Right forelimb (tissue), 1 donor: ENCODE measurements at regions not wholly inside any gene's neighbourhood (a gene's known extent, or its start where the extent isn't known, plus 50 kb on each side); places are given as distances from the start of the nearest gene placed in this dataset.

Source experiments
- DNase-seq: peaks from one replicate; pipeline ENCODE4 v3.0.0-alpha.2; 2018

DNA sequence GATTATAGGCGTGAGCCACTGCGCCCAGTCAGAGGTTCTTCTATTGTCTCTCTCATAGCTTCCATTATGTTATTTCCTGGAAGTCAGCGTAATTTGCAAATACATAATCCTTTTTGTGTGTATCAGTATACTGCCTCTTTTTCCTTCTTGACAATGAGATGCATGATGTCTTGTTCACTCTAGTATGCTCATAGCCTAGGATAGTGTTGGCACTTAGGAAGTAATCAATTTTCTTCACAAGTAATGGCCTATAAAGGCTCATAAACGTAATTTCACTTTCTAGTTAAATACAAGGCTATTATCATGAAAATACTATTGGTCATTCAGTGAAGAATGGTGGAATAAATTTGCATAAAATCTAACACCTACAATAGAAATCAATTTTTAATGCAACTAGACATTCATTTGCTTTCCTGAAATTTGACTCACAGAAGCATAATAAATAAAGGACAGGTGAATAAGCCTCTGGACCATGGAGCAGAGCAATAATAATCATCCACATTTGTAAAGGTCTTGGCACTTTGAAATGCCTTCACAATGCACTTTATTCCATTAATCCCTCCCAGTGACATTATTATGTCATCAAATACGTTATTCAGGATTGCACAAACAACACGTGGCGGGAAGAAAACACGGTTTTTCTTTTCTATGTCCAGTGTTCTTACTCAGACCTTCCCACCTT, 366.9 kb upstream of the BTBD3 start:
- DNase-seq: no peak

DNA sequence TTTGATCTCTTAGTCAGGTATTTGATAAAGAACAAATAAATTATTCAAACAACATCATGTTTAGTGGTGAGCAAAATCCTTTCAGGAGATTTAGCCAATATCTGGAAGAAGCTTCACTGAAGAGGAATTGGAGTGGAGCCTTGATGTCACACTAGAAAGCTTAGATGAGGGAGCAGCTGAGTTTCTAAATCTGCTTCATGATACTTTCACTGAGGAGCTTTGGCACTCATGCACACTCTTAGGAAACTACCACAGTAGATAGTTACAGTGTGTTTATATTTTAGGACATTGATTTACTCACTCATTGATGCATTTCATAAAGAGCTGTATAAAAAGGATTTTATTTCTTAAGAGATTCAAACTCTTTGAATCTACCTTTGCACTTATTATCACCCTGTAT, 366.2 kb upstream of the BTBD3 start:
- no peak for DNase-seq

DNA sequence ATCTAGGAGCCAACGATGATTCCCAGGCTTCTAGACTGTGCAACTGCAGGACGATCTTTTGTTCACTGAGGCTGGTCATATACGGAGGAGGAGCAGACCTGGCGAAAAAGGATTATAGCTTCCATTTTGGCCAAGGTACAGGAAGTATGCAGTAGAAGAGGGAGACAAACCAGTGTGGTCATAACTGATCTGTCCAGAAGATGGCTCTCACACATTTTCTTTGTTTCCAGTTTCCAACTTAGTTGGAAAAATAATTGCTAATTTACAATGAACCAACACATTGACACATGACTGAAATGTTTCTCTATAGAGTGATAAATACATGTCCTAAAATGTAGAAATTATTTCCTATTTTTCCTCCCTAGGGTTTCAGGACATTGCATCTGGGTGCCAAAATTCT, 364.1 kb upstream of the BTBD3 start:
- no peak for DNase-seq

DNA sequence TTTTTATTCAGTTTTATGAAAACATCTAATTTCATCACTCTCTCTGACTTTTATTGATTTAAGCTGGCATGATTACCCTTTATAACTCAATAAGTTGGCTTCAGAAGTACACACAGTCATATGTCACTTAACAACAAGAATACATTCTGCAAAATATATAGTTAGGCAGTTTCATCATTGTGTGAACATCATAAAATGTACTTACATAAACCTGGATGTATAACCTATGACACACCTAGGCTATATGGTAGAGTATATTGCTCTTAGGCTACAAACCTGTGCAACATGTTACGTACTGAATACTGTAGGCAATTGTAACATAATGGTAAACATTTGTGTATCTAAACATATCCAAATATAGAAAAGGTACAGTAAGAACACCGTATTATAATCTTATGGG, 362.2 kb upstream of the BTBD3 start:
- DNase-seq: no peak

DNA sequence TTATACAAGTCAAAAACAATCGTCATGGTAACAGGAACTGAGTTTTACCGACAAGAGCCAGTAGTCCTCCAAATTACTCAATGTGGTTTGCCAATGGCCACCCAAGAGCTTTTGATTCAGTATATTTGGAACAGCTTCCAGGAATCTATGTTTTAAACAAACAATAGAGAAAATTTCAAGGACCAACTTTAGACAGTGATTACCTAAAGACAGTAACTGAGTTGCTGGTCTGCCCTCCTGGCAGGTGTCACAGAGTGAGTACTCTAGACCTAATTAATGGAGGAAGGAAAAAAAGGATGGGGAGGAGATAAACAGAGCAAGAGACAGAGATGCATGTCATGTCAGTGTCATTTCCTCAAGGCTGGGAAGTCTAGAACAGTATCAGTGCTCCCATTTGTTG, 361.3 kb upstream of the BTBD3 start:
- no peak for DNase-seq

DNA sequence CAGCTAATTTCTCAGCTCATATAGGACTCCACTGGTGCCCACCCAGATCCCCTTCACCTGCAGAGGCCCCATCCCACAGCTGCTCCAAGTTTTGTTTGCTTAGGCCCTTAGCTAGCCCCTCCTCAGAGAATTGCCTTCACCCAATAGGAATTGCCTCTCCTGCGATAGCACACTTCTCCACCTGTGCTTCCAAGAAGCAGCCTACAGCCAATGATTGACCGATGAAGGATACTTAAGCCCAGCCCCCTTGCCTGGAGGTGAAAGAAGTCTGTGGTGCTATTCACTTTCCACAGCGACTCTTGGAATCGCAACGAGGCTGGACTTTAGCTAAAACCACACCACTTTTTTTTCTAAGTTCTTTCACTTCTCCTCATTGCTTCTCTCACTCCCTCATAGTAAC, 353.2 kb upstream of the BTBD3 start:
- no peak for DNase-seq

DNA sequence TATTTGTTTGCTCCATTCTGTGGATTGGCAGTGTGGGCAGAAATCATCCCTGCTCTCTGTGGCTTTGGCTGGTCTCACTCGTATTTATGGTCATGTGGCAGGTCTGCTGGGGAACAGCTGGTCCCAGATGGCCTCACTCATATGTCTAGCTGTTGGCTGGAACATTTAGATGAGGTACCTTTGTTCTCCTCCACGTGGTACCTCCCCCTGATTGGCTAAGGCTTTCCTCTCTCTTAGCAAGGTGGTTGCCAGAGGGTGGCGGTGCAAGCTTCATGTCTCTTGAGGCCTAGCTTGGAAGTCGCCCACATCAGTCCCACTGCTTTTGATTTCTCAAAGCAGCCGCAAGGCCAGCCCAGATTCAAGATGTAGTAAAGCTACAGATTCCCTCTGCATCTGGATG, 348.5 kb upstream of the BTBD3 start:
- DNase-seq: no peak

DNA sequence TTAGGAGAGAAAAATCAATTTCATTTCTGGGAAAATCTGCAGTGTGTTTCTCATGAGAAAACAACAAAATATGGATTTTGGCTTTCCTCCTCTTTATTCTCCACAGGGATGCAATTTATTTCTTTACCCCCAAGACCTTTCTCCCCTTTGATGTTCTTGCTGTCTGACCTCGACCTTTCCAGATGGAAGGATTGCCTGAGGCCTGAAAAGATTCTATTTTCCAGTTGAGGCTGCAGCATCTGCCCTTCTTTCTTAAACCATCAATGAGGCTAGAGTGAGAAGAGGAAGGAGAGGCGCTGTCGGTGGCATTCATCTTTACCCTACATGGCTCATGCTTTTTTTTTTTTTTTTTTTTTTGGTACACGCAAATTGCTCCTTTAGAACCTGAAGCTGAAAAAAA, 344.2 kb upstream of the BTBD3 start:
- no peak for DNase-seq

DNA sequence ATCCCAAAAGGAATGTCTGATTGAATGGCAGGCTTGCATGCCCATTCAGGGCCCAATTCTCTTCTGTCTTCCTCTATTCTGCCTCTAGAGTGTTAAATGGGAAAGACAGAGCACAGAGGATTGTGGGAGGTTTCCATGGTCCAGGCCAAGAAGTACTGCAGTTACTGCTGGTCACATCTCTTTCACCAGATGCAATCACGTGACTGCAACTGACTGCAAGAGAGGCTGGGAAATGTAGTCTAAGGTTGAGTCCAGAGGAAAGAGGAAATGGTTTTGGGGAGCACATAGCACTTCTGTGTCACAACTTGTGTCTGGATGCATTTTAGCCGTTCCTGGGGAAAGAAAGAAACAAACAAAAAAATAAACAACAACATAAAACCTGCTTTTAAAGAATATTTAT, 336.4 kb upstream of the BTBD3 start:
- DNase-seq: no peak

DNA sequence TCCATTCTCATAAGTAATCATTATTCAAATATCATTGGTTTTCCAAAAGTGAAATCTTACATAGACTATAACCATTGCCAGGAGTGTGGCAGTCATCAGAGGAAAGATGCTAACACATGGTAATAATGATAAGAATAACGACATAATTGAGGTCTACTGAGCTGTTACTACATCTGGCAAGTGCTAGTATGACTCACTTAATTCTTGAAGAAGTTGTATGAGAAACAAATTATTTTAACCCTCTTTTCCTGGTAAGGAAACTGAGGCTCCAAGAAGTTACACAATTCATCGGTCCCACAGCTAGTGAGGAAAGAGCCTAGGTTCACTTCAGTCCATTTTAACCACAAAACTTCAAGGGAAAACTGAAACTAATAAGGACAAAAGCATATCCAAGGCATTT, 335.6 kb upstream of the BTBD3 start:
- no peak for DNase-seq

DNA sequence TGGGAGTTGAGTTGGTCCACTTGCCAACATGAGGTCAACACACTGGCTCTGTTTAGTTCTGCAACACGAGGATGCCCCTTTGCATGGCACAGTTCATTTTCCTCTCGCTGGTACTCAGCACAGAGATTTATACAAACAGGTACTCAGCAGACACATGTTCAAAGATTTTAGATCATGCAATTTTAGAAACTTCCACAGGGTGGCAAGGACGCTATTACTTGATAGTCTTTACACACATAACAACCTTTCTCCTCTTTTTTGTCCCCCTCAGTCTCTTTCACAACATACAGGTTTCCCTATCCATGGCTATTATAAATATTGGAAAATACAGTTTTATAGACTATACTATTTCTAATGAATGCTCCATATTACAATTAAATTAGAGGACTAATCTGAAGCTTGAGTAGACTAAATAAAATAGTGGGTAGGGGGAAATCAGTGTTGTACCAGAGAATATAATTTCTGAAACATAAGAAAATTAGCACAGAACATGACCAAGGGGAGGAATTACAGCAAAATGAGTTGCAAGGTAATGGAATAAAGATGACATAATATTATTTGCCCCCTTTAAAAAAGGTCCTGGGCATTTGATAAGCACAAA, 331.8 kb upstream of the BTBD3 start:
- DNase-seq: no peak

DNA sequence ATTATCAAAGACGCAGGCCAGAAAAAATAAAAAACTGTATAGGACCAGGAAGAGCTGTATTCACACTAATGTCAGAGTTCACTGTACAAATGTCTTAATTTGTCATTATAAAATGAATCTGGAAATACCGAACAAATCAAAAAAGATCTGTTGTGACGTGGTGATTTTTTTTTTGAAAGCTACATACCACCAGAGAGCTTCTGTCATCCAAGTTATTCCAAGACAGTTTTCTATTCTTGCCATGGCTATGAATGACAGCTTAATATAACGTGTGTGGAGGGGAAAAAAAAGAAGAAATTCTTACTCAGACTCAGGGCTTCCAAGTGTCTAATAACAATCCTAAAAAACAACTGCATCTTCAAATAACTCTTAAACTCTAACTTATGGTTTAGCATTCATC, 328.8 kb upstream of the BTBD3 start:
- DNase-seq: no peak

DNA sequence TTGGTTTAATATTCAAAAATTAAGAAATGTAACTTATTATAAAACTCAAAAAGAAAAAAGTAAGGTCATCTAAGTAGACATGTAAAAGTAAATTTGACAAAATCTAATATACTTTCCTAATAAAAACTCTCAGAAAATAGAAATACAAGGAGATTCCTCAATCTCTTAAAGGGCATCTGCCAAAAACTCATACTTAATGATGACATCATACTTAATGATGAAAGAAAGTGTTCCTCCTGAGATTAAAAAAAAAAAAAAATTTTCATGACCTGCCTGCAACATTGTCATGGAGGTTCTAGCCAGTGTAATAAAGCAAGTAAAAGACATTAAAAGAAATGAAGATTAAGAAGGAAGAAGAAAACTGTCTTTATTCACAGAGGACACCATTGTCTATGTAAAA, 325.7 kb upstream of the BTBD3 start:
- no peak for DNase-seq

DNA sequence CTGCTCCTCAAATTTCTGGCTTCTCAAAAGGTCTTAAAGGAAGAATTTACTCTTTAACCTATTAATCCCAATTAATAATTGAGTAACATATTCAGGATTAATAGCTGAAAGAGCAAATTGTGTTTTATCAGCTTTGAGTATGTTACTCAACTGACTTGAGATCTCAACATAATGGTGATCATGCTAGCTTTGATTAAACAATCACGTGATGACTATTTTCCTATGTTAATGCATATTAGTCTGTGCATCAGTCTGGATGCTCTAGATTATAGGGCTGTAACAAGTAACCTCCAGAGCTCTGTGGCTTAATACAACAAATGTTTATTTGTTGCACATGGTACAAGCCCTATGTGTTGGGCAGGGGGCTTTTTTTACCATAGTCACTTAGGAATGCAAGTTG, 313.4 kb upstream of the BTBD3 start:
- no peak for DNase-seq

DNA sequence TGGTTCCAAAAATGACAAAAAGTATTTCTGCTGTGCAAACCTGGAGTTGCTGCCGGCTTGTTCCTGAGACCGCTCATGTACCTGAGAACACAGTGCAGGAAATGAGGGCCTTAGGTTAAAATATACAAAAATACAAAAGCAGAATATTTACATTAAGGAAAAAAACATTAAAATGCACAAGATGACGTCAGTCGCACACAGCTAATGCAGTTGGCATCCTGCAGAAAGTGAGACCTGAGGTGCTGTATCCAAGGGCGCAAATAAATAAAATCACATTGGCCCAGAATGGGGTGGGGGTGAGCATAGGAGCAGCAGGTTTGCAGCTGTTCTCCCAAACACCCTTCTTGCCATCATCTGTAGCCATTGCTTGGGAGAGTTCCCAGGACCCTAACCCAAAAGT, 310.6 kb upstream of the BTBD3 start:
- DNase-seq: no peak

DNA sequence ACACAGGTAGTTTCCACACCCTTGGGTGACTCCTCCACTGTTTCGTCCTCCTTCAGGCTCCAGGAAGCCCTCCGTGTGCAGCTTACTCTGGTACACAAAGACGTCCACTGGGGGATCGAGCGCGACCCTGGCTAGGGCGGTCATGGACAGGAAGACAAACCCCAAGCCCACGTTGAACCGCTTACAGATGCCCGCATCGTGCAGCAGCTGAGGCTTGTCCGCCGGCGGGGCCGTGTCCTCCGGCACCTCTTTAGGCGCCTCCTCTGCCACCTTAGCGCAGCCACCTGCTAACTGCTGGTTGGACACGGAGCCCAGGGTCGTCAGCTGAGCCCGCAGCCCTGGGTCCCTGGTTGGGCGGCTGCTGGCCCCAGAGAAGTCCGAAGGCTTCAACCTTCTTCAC, 309.0 kb upstream of the BTBD3 start:
- DNase-seq: no peak

DNA sequence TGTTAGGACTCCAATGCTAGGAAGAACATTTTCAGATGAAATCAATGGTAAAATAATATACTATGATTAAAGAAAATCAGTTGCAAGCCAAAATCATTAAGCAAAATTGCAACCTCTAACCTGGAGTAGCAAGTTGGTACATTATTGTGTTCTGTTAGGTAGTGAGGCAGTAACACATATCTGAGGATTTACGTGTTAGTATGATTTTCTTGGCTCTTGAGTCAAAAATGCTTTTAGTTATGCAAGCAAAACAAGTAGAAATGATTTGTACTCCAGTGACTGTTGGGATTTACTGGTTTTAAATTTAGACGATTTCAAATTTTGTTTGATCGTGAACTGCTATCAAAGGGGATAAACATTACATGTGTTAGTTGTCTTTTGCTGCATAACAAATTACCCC, 293.0 kb upstream of the BTBD3 start:
- no peak for DNase-seq

DNA sequence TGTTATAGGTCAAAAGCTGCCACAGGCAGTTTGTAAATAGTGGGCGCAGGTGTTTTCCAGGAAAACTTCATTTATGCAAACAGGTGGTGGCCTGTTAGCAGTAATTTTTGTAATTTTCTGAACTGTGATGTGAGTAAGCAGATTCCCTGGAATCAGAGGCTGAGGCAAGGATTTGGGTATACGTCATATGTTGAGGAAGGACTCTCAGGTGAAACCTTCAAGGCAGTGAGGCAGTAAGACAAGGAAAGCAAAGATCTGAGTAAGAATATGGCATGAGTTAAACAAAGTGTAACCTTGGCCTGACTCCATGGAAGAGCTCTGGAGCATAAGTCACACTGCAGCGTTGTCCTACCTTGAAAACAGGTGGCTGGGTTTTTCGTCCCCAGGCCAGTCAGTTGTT, 291.1 kb upstream of the BTBD3 start:
- no peak for DNase-seq

DNA sequence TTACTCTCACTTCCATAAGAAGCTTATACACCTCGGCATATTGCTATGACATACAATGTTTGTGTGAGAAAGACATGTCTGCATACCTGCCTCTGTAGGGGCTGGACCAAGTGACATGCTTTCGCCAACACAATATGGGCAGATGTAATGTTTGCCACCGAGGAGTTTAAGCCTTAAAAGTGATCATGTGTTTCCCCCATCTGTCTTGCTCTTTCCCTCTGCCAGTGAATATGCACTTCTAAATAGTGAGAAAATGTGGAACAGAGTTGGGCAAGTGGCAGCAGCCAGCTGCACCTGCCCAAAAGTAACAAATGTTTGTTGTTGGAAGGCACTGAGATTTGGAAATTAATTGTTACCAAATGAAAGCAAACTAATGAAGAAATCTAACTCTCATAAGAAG, 274.8 kb upstream of the BTBD3 start:
- DNase-seq: no peak

DNA sequence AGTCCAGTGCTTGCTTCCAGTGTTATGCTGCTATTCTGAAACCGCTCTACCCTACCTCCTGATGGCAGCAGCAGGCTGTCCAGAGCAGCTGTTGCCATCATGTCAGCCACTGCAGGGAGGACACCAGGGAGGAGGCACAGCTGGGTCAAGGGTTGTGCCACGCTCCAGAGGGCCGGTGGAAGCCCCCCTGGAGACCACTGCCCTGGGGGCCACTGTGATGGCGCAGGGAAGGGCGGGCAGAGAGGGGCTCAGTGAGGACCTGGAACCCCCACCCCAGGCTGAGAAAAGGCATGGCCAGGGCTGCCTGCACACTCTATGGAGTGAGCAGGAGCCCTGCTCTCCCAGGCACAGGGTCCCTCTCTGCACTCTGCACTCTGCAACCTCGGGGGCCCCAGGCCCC, 271.3 kb upstream of the BTBD3 start:
- DNase-seq: no peak

DNA sequence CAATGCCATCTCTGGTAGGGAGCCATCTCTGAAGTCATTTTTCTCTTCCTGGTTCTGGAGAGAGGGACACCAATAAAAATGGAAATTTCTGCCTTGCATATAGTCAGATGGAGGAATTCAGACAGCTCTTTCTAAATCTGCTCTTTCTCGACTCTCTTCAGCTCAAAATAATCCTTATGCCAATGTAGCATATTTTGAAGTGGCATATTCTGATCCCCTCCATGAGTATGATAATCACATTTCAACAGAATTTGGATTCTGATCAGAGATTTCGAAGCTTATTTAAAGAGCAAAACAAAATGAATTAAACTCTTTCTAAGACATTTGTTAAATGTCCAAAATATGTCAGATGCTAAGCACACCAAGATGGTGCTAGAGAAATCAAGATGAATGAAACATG, 267.1 kb upstream of the BTBD3 start:
- DNase-seq: no peak

DNA sequence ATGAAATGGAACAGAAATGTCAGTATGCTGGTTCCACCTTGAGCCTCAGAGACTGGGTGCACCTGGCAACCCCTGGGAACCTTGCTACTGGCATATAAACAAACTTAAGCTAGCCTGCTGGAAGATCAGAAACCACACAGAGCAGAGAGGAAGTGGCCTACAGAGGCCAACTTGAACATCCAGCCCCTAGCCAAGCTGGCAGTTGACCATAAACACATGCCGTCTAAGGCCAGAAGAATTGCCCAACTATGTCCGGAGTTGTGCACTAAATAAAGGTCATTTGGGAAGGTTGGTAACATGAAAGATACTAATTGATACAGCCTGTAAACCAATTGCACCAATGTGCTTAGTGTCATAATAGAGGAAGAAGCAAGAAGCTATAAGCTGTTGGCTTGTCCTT, 266.6 kb upstream of the BTBD3 start:
- no peak for DNase-seq

DNA sequence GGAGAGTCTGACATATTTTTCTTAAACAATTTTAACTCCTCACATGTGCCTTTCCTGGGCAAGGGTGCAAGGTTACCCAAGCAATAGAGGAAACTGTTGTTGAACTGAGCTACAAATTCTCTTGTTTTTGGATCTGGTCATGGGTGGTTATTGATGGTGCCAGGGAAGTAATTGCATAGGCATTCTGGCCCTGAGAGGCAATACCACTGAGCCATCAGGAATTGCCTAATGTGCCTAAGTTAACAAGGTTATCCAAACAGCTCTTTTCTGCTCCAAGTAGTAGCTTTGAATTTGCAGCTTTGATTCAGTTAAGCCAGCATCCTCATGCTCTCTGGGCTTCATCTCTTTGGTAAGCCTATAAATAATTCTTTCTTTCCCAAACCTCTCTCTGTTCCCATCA, 266.0 kb upstream of the BTBD3 start:
- DNase-seq: no peak

DNA sequence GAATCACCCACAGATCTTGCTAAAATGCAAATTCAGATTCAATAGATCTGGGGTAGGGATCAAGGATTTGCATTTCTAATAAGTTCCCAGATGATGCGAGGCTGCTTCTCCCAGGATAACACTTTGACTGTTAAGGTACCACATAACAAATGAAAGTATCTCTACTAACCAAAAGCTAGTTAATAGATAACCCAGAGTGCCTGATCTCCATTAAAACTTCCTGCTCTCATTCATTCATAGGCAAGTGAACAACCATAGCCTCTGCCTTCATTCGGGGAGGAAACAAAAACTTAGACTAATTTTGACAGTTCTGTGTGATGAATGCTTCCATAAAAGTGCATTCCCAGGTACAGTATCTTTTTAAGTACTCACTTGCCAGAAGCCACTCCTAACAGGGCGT, 265.6 kb upstream of the BTBD3 start:
- no peak for DNase-seq

DNA sequence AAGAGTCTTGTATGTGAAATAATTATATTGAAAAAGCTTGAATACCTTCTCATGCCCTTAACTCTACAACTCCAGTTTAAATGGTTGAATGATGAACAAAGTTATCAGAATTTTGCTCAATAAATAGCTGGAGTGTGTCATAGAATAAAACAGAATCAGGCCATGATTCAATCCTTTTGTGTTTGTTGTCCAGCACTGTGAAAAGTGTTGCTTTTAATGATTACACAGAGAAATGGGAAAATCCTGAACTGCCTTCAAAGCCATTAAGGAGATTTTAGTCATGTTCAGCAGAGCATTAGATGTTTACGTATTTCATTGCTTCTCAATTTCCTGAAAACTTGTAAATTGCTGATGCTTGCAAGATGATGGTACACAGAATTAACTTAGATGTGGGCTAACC, 262.9 kb upstream of the BTBD3 start:
- no peak for DNase-seq

DNA sequence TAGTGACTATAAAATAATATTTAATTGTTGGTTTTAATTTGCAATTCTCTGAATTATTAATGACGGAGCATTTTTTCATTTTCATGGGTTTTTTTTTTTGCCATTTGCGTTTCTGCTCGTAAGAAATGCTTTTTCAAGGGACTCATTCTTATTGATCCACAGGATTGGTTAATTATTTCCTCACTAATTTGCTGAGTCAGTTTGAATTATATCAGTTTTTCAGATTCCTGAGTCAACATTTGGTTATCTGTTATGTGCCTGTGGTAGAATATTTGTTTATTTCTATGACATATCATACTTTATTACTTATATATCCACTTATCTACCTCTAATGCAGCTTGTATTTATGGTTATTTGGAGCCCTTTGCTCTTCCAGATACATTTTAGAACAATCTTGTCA, 257.0 kb upstream of the BTBD3 start:
- no peak for DNase-seq
